Hepatocyte (in vitro differentiated cells): ENCODE measurements at regions not wholly inside any gene's neighbourhood (a gene's known extent, or its start where the extent isn't known, plus 50 kb on each side); places are given as distances from the start of the nearest gene placed in this dataset.

ENCODE experiments used
- DNase-seq: peaks from one replicate; pipeline ENCODE4 v3.0.0-alpha.2; 2016; ENCODE audit warnings: low spot score
- H2AFZ ChIP-seq: fragments of 200-600 bp; sonication (generic); 2 replicates; pipeline ENCODE4 v1.6.0; 2016; ENCODE audit warnings: antibody characterized with exemption, mild to moderate bottlenecking
- H3K27ac ChIP-seq: fragments of 200-600 bp; sonication (generic); 2 replicates; pipeline ENCODE4 v1.5.1; 2016; ENCODE audit warnings: mild to moderate bottlenecking
- H3K27me3 ChIP-seq: fragments of 200-600 bp; sonication (generic); 2 replicates; pipeline ENCODE4 v1.6.1; 2016
- H3K36me3 ChIP-seq: fragments of 200-600 bp; sonication (generic); replicated peaks from 2 replicates; pipeline ENCODE4 v1.5.1; 2016; ENCODE audit warnings: low read depth; ENCODE audit not compliant: insufficient read depth
- H3K4me1 ChIP-seq: fragments of 200-600 bp; sonication (generic); 2 replicates; pipeline ENCODE4 v1.5.1; 2016; ENCODE audit warnings: mild to moderate bottlenecking, moderate library complexity; ENCODE audit not compliant: insufficient read depth
- H3K4me2 ChIP-seq: fragments of 200-600 bp; sonication (generic); 2 replicates; pipeline ENCODE4 v1.6.0; 2016
- H3K4me3 ChIP-seq: fragments of 200-600 bp; sonication (generic); 2 replicates; pipeline ENCODE4 v1.5.1; 2016; ENCODE audit warnings: mild to moderate bottlenecking
- H3K79me2 ChIP-seq: fragments of 200-600 bp; sonication (generic); 2 replicates; pipeline ENCODE4 v1.6.0; 2017; ENCODE audit warnings: mild to moderate bottlenecking
- H3K9me2 ChIP-seq: fragments of 200-600 bp; sonication (generic); replicated peaks from 2 replicates; pipeline ENCODE4 v1.6.0; 2017; ENCODE audit warnings: mild to moderate bottlenecking; ENCODE audit not compliant: insufficient read depth
- H3K9me3 ChIP-seq: fragments of 200-600 bp; sonication (generic); 2 replicates; pipeline ENCODE4 v1.5.1; 2016; ENCODE audit warnings: low read depth, mild to moderate bottlenecking
- H4K20me1 ChIP-seq: fragments of 200-600 bp; sonication (generic); 2 replicates; pipeline ENCODE4 v1.6.0; 2016; ENCODE audit warnings: mild to moderate bottlenecking; ENCODE audit not compliant: insufficient read depth, poor library complexity, severe bottlenecking
- CTCF ChIP-seq: fragments of 200-600 bp; sonication (generic); IDR thresholded peaks from 2 replicates; pipeline ENCODE4 v1.5.1; 2016; ENCODE audit warnings: antibody characterized with exemption, mild to moderate bottlenecking; ENCODE audit not compliant: poor library complexity
- EZH2 ChIP-seq: fragments of 200-600 bp; sonication (generic); IDR thresholded peaks from 2 replicates; pipeline ENCODE4 v1.6.1; 2016; ENCODE audit warnings: antibody characterized with exemption, mild to moderate bottlenecking, borderline replicate concordance
- EZH2phosphoT487 ChIP-seq: fragments of 200-600 bp; sonication (generic); IDR thresholded peaks from one replicate; pipeline ENCODE4 v1.6.1; 2018; ENCODE audit warnings: antibody characterized with exemption, mild to moderate bottlenecking, low read depth, moderate library complexity; ENCODE audit not compliant: unreplicated experiment, severe bottlenecking
- WGBS: methylation state at CpG from one replicate; pipeline ENCODE4 v1.1.6; 2016; ENCODE audit warnings: low lambda C conversion rate; ENCODE audit errors: missing lambda C conversion rate; 5-methylcytosine and 5-hydroxymethylcytosine counted together

- TF ChIP-seq CTCF: no peak
- TF ChIP-seq EZH2phosphoT487: no peak
- no peak for TF ChIP-seq EZH2
- no peaks in the 10 kb centered on the region for H3K79me2 ChIP-seq
Observed at GRCh38 chr1:177556163-177556562, 385.4 kb downstream of the BRINP2 start.

GRCh38 chr1:177547200-177547599, 376.4 kb downstream of the BRINP2 start:
- H2AFZ ChIP-seq: no peak overlapping the region
- H3K36me3 ChIP-seq: no peaks in the 10 kb centered on the region
- H3K4me3 ChIP-seq: no peak overlapping the region
- TF ChIP-seq EZH2 (no peak), CTCF (no peak), EZH2phosphoT487 (no peak)
- WGBS: 85% methylated on average over 3 of the region's 3 CpGs
- no peaks in the 10 kb centered on the region for H4K20me1 ChIP-seq
- H3K27ac ChIP-seq: no peak overlapping the region
- H3K4me2 ChIP-seq: no peak overlapping the region
- no peak for DNase-seq
- no peaks in the 10 kb centered on the region for H3K9me3 ChIP-seq
- no peaks in the 10 kb centered on the region for H3K27me3 ChIP-seq
- no peaks in the 10 kb centered on the region for H3K79me2 ChIP-seq
- H3K4me1 ChIP-seq: no peaks in the 10 kb centered on the region
- no peaks in the 10 kb centered on the region for H3K9me2 ChIP-seq

More at GRCh38 chr1:177556163-177556562, 385.4 kb downstream of the BRINP2 start:
- Histone ChIP-seq H2AFZ (no peak overlapping the region), H3K9me3 (no peaks in the 10 kb centered on the region), H3K9me2 (no peaks in the 10 kb centered on the region), H3K27me3 (no peaks in the 10 kb centered on the region), H3K4me1 (no peaks in the 10 kb centered on the region), H3K4me2 (no peak overlapping the region), H4K20me1 (no peaks in the 10 kb centered on the region), H3K27ac (no peak overlapping the region), H3K4me3 (no peak overlapping the region), H3K36me3 (no peaks in the 10 kb centered on the region)
- WGBS: 57% methylated on average over 1 of the region's 1 CpG
- no peak for DNase-seq

GRCh38 chr1:177546346-177546745, 375.6 kb downstream of the BRINP2 start:
- H3K36me3 ChIP-seq: no peaks in the 10 kb centered on the region
- H3K27me3 ChIP-seq: no peaks in the 10 kb centered on the region
- H3K4me2 ChIP-seq: no peak overlapping the region
- no peak for TF ChIP-seq CTCF
- no peak for TF ChIP-seq EZH2
- H2AFZ ChIP-seq: no peak overlapping the region
- H3K79me2 ChIP-seq: no peaks in the 10 kb centered on the region
- H3K27ac ChIP-seq: no peak overlapping the region
- no peaks in the 10 kb centered on the region for H3K9me2 ChIP-seq
- H3K4me3 ChIP-seq: no peak overlapping the region
- no peaks in the 10 kb centered on the region for H3K4me1 ChIP-seq
- no peak for DNase-seq
- no peaks in the 10 kb centered on the region for H3K9me3 ChIP-seq
- no peaks in the 10 kb centered on the region for H4K20me1 ChIP-seq

GRCh38 chr1:177526201-177526600, 355.4 kb downstream of the BRINP2 start:
- H3K27ac ChIP-seq: no peak overlapping the region
- H3K9me3 ChIP-seq: no peaks in the 10 kb centered on the region
- H3K27me3 ChIP-seq: no peaks in the 10 kb centered on the region
- no peak overlapping the region for H3K4me2 ChIP-seq
- no peak overlapping the region for H2AFZ ChIP-seq
- no peaks in the 10 kb centered on the region for H4K20me1 ChIP-seq
- 100% methylated on average over 1 of the region's 1 CpG for whole genome bisulfite sequencing
- no peak overlapping the region for H3K4me3 ChIP-seq
- no peaks in the 10 kb centered on the region for H3K9me2 ChIP-seq
- TF ChIP-seq EZH2phosphoT487: no peak
- TF ChIP-seq EZH2: no peak
- TF ChIP-seq CTCF: no peak
- no peaks in the 10 kb centered on the region for H3K79me2 ChIP-seq
- H3K4me1 ChIP-seq: no peaks in the 10 kb centered on the region
- DNase-seq: no peak
- no peaks in the 10 kb centered on the region for H3K36me3 ChIP-seq
